GM18868 (cell line): ENCODE measurements at regions not wholly inside any gene's neighbourhood (a gene's known extent, or its start where the extent isn't known, plus 50 kb on each side); places are given as distances from the start of the nearest gene placed in this dataset.

Experiments used
- ATAC-seq: cut with Tn5 transposase; IDR thresholded peaks from one replicate; pipeline ENCODE4 v1.9.1; 2021; ENCODE audit warnings: mild to moderate bottlenecking, moderate library complexity; ENCODE audit not compliant: unreplicated experiment

DNA sequence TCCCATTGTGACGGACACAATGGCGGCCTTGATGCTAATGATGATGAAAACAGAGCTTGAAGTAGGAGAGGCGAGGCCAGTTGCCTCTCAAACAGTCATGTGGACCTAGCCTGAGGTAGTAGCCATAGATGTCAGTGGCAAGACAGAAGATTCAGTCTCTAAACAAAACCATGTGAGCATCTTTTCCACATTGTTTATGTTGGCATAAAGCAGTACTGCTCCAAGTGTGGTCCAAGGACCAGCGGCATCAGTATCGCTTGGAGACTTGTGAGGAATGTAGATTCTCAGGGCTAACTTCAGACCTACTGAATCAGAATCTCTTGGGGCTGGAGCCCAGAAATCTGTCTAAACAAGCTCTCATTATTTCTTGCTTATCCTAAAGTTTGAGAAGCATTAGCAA is 312.8 kb upstream of the JAG1 start:
- no peak for ATAC-seq

DNA sequence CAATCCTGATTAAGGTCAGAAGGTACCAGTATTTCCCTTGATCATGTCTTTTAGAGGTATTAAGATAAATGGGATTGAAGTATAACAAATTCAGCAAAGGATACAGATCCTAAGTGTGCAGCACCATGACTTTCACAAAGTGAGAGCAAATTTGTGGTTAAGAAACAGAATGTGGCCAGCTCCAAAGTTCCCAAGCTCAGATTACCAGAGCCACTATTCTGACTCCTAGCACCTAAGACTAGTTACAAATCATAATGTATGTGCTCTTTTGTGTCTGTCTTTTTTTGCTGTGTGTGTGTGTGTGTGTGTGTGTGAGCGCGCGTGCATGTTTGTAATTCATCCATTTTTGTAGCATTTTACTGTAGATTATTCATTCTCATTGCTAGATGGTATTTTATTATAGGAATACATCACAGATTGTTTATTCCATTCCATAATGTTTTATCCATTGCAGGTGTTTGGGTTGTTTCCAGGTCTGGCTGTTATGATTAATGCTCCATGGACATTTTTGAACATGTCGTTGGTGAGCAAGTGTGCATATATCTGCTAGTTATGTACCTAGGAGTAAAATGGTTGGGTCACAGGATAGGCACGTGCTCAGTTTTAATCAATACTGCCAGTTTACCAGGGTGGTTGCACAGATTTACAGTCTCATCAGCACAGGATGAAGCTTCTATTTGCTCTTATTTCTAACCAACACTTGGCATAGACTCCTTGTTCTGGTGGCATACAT is 314.0 kb upstream of the JAG1 start:
- ATAC-seq, result no peak

- no peak for ATAC-seq
Observed at GRCh38 chr20:10990625-10991382, 317.0 kb upstream of the JAG1 start.

- ATAC-seq, result no peak
Observed at GRCh38 chr20:10992731-10993130, 318.9 kb upstream of the JAG1 start.

GRCh38 chr20:10994991-10995700 is 321.3 kb upstream of the JAG1 start:
- no peak for ATAC-seq

GRCh38 chr20:10998476-10998875 is 324.7 kb upstream of the JAG1 start:
- ATAC-seq, result no peak

DNA sequence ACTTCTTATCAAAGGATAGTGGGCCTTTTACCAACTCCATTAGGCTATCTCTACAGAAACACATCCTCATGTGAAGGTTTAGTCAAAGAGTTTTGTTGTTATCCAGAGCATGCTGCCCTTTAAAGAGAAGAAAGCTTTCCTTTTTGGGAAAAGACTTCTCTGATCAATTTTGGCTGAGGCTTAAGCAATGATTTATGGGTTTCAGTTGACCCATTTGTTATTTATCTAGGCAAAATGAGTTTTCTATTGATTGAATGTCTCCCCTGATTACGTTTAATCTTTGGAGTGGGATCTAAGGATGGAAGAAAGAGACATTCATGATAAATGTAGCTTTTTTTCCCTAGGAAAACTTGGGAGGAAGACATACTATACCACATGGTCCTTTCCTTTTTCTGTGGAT is 326.6 kb upstream of the JAG1 start:
- ATAC-seq, result no peak

- ATAC-seq, result no peak
Observed at GRCh38 chr20:11001302-11001701, 327.5 kb upstream of the JAG1 start.

DNA sequence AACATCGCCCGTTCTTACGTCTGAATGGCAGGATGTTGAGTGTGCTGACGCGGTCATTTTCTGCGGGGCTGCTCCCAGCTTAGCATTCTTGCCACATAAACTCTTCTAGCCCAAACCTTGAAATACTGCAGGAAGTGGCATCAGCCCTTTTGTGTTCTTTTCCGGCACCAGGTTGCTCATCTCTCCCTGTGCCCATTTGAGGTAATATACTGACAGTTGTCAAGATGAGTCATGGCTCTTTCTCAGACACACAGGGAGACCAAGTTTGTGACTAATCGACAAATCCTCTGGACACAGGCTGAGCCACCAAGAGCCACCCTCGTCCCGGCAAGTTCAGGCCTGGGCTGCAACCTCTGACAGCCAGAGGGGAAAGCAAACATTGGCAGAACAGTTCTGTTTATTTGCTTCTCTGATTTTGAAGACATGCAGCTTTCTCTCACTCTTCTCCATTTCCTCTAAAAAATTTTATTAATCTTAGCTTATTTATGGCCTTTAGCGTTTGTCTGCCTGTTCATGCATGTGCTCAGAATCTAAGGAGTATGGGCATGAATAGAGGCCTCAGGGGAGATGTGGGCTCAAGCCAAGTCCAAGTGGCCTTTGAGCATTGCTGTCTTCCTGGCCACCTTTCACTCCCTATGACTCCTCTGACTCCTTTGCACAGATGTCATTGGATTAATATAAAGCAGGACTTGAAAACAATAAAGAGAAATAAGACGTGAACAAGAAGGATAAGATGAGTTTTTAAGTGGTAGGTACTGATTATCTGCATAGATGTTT is 328.2 kb upstream of the JAG1 start:
- no peak for ATAC-seq

DNA sequence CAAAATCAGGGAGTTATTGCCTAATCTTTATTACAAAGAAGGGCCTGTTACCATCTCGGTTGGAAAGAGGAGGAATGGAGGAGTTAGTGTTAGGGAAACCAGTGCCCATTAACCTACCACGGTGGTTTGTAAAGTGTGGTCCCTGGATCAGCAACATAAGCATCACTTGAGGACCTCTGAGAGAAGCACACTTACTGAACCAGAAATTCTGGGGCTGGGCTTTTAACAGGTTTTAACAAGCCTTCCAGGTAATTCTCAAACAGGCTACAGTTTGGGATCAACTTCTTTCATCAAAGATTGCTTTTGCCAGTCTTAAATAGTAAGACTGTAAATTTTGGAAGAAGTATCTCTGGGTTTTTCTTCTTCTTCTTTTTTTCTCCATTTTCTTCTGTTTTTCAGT is 329.5 kb upstream of the JAG1 start:
- ATAC-seq, result no peak

- no peak for ATAC-seq
Observed at GRCh38 chr20:11008444-11009033, 334.7 kb upstream of the JAG1 start.

GRCh38 chr20:11011653-11012052 is 337.9 kb upstream of the JAG1 start:
- ATAC-seq, result no peak

GRCh38 chr20:11012975-11013374 is 339.2 kb upstream of the JAG1 start:
- ATAC-seq, result no peak

GRCh38 chr20:11013801-11014200 is 340.0 kb upstream of the JAG1 start:
- ATAC-seq, result no peak

GRCh38 chr20:11015440-11015839 is 341.6 kb upstream of the JAG1 start:
- ATAC-seq, result no peak

- no peak for ATAC-seq
Observed at GRCh38 chr20:11017446-11017845, 343.6 kb upstream of the JAG1 start.

GRCh38 chr20:11018668-11019170 is 344.9 kb upstream of the JAG1 start:
- ATAC-seq, result no peak

DNA sequence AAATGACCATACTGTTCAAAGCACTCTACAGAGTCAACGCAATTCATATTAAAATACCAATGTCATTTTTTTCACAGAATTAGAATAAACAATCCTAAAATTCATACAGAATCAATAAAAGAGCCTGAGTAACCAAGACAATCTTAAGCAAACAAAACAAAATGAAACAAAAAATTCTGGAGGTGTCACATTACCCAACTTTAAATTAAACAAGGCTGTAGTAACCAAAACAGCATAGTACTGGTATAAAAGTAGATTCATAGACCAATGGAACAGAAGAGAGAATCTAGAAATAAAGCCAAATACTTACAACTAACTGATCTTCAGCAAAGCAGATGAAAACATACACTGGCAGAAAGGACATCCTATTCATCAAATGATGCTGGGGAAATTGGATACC is 346.9 kb upstream of the JAG1 start:
- ATAC-seq, result no peak

- ATAC-seq, result no peak
Observed at GRCh38 chr20:11027224-11027623, 353.4 kb upstream of the JAG1 start.

GRCh38 chr20:11030351-11030750 is 356.6 kb upstream of the JAG1 start:
- ATAC-seq, result no peak

DNA sequence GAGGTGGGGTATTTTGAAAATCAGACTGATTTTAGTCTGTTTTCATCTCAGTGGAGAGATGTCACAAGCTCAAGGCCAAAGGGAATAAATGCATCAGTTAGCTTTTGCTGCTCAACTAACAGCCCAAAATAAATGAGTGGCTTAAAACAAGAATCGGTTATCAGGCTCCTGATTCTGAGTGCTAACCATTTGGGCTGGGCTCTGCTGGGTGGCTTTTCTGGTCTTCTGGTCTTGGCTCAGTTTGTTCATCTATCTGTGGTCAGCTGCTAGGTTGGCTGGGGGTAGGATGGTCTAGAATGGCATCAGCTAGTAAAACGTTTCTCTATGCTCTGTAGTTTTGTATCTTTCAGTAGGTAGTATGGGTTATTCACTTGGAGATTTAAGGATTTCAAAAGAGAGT is 357.5 kb upstream of the JAG1 start:
- no peak for ATAC-seq
